GM18502 (cell line): ENCODE measurements at regions not wholly inside any gene's neighbourhood (a gene's known extent, or its start where the extent isn't known, plus 50 kb on each side); places are given as distances from the start of the nearest gene placed in this dataset.
"Not testable (repeated sequence)": the region's sequence is repeated elsewhere in the genome, so short reads cannot be mapped to it uniquely, and the experiment has no call there.

Experiments used
- ATAC-seq: cut with Tn5 transposase; IDR thresholded peaks from one replicate; pipeline ENCODE4 v1.9.1; 2021; ENCODE audit warnings: mild to moderate bottlenecking; ENCODE audit not compliant: unreplicated experiment, poor library complexity

DNA sequence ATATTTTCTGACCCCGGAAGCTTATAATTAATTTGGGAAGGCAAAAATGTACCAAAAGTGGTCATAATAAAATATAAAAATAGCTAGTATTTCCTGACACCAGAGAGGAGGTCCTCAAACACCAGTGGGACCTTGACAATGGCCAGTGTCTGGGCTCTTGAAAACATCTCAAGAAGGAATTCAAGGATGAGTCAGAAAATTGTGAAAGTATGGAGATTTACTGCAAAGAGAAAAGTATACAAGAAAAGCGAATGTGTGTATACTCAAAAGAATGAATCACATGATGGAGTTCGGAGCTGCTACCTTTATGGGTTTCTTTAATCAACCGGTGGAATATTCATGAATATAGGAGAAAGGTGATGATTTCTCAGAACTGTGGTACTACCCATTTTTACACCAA, 1709.0 kb upstream of the WWC1 start:
- ATAC-seq: no peak

- ATAC-seq: no peak
Measured at GRCh38 chr5:166594567-166594966, 1696.9 kb upstream of the WWC1 start.

GRCh38 chr5:166595274-166595951, 1696.0 kb upstream of the WWC1 start:
- no peak for ATAC-seq

- no peak for ATAC-seq
Measured at GRCh38 chr5:166596043-166596442, 1695.4 kb upstream of the WWC1 start.

DNA sequence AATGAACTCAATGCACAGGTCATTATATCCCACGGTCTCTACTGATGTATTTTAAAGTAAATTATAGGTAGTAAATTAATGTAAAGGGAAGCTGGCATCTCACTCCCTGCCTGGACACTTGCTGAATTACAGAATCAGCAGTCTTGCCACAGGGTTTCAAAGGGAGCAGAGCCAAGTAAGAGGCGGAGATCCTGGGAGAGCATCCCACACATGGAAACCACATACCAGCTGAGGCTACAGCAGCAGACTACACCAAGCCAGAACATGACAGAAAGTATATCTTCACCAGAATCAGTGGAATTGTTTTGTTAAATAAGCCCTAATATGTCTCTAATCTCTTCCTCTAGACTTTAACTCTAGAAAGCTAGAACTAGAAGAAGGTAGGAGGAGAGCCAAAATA, 1689.2 kb upstream of the WWC1 start:
- no peak for ATAC-seq

DNA sequence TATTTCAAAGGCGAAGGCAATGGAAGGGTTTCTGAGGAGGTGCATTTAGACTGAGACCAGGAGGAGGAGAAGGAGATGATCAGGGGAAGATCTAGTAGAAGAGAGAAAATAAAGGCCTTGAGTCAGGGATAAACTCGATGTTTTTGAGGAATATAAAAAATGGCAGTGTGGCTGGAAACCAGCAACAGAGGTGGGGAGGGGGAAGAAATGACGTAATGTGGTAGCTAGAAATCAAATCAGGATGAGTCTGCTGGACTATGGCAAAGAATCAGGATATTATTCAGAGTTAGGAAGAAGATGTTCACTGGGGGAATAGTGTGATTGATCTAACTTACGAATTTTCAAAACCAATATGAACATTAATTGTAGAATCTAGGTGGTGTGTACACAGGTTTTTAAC, 1673.9 kb upstream of the WWC1 start:
- no peak for ATAC-seq

DNA sequence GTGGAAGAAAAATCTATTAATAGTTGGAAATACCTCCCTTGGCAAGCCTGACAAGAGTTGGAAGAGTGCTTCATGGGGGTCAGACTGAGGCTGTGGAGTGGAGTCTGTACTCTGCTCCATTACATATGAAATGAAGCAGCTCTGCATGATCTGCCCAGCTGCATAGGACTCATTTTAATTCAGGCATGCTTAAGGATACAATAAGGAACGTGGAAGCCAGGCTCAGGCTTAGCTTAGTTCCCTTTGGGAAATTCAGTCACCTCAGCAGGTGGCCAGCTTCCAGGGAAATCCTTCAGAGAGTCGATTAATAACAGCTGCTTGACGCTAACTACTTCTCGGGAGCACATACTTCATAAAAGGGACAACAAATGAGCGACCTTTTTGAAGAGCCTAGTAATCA, 1672.9 kb upstream of the WWC1 start:
- no peak for ATAC-seq

DNA sequence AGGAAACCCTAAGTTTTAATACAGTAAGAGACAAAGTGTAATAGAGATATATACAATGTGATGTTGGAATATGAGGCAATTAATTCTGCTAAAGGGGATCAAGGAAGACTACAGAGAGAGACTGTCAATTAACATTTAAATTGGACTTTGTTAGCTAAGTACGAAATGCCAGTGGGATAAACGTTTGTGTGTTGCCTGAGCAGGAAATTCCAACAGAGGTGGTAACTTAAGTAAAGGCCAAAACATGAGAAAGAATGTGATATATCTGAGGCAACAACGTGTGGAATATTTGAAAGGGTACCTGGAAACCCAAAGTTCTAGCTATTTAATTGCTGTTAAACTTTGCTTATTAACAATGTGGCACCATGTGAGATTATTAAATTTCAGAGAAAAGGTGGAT, 1666.9 kb upstream of the WWC1 start:
- ATAC-seq: no peak

DNA sequence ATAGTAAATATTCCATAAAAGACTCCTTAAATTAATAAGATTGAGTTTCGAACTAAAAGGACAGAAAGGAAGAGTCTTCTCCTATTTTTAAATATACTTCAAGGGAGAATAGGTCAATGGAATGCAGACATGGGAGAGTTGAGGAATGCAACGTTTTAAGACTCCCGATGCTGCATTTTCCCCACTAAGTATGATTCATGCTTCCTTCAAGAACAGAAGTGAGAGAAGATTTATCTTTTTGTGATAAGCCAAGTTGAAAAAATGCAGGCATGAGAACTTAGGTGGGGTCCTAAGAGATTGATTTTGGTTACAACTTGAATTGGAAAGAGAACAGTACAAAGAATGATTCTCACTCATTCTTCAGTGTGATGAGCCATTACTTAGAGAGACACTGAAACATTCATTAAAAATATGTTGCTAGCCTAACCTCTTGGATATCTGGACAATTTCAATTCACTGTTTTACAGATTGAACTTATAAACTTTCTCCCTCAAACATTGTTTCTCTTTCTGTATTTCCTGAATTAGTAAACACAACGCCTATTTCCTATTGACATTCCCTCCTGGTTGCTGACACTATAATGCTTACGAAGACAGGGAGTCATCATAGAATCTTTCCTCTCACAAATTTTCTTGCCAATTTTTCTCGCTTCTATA, 1666.1 kb upstream of the WWC1 start:
- ATAC-seq: no peak

DNA sequence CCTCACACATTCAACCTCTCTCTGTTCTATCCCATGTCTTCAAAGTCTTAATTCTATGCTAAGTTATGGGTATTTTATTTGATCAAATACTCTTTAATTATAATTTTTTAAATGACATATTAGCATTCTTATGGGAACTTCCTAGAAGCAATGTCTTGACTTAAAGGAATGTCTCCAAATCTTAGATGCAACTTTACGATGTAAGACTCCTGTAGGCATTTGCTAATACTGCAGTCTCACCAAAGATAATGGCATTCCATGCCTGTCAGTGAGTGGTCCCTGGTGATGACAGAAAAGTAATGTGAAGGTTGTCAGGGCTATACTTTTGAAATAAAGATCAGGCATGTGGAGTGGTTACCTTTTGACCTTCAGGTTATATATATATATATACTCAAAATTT, 1654.2 kb upstream of the WWC1 start:
- ATAC-seq: no peak

DNA sequence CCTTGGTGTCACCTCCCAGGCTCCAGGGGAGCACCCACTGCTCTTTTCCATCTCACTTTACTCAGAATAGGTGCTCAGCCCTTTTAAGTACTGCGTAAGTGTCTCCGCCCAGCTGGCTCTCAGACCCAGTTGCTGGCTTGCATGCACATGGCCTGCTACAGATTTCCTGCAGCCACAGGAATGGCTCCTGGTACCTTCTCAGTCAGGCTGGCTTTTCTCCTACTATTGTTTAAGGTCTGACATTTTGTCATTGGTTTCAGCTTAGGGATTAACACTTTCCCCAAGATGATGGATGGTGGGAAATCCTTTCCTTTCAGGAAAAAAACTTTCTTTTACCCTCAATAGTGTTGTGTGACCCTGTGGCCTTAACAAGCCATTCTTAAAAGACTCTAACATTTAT, 1652.3 kb upstream of the WWC1 start:
- no peak for ATAC-seq

DNA sequence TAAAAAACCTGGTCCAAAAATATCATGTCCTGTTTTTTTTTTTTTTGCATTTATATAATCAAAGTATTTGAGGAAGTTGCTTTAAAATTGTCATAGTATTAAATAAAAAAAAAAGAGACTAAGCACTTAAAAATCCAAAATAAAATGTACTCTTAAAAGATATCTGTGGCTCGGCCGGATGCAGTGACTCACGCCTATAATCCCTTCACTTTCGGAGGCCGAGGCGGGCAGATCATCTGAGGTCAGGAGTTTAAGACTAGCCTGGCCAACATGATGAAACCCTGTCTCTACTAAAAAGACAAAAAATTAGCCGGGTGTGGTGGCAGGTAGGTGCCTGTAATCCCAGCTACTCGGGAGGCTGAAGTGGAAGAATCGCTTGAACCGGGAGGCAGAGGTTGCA, 1651.3 kb upstream of the WWC1 start:
- not testable (repeated sequence) for ATAC-seq

DNA sequence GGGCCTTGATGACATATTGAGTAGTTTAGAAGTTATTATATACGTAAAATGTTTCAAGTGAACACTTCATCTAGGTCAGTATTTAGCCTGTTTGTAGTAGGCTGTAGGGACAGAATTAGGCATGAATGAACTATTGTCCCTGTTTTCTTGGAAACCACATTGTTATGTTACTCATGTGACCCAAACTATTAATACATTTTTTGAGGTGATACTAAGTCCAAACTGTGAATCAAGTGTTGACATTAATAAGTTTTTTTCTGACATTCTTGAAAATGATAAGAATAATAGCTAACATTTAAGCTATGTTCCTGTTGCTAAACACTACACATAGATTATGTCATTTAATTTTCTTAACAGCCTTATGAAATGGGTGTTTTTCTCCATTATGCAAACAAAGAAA, 1642.7 kb upstream of the WWC1 start:
- ATAC-seq: no peak

- ATAC-seq: no peak
Measured at GRCh38 chr5:166649676-166650075, 1641.8 kb upstream of the WWC1 start.

GRCh38 chr5:166651234-166651633, 1640.2 kb upstream of the WWC1 start:
- ATAC-seq: no peak

- no peak for ATAC-seq
Measured at GRCh38 chr5:166671811-166672210, 1619.6 kb upstream of the WWC1 start.

- no peak for ATAC-seq
Measured at GRCh38 chr5:166672431-166672830, 1619.0 kb upstream of the WWC1 start.

DNA sequence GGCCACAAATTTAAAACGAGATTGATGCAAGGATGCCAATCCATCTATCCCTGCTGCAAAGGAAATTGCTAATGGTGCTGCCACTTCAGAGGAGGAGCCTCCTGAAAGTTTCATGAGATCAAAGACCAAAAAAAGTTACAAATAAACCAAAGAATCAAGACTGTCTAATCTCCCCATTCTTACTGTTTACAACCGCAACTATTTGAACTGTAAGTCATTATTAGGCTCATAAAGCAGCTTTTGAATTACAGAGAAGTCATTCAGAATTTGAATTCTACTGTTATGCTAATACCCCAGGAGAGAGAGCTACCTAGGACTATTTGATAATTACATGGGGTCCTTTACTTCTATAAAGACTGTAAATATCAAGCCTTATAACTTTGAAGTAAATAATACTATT, 1613.6 kb upstream of the WWC1 start:
- ATAC-seq: no peak

GRCh38 chr5:166679331-166679730, 1612.1 kb upstream of the WWC1 start:
- no peak for ATAC-seq

DNA sequence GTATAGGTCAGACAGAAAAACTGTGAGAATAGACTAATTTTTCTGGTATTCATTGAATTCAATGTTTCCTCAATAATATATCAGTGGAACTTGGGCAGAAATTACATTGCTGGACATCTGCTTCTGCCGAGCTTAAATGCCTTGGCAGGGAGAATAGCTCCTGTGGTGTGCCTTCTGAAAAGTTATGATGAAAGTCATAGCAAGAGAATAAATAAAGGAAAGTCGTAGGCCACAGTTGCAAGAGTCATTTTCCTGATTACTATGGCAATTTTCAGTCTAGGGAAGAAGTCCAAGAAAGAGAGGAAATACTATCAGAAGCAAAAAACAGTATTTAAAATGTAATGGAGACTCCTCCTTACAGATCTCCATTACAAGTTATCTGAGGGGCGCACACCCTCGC, 1596.1 kb upstream of the WWC1 start:
- ATAC-seq: no peak

DNA sequence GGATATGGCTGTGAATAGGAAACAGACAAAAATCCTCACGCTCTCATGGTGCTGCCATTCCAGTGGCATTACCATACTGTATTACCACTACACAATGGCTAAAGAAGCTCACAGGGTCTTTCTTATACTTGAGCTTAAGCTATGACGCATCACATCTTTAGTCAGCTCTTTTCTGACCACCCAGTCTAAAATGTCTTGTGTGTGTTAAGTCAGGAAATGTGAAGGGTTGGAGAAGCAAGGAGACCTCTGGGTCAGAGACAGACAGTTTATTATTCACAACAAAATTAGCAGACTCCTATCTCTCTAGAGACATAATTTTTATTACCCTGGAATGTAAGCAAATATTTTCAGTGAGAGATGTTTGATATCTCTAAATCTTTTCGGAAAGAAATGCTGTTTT, 1583.2 kb upstream of the WWC1 start:
- no peak for ATAC-seq

GRCh38 chr5:166709691-166710090, 1581.8 kb upstream of the WWC1 start:
- no peak for ATAC-seq
